ACHN (cell line): ENCODE measurements at regions not wholly inside any gene's neighbourhood (a gene's known extent, or its start where the extent isn't known, plus 50 kb on each side); places are given as distances from the start of the nearest gene placed in this dataset.

Experiments used
- DNase-seq: peaks from one replicate; pipeline ENCODE4 v3.0.0-alpha.2; 2015
- in situ Hi-C: cut with HindIII; loops from 2 replicates; pipeline ENCODE4 v1.10.0; 2017; ENCODE audit warnings: low sequenced_read_pairs, low pct_ligation_motif_present, low pct_unique_long_range_greater_than_20kb

DNA sequence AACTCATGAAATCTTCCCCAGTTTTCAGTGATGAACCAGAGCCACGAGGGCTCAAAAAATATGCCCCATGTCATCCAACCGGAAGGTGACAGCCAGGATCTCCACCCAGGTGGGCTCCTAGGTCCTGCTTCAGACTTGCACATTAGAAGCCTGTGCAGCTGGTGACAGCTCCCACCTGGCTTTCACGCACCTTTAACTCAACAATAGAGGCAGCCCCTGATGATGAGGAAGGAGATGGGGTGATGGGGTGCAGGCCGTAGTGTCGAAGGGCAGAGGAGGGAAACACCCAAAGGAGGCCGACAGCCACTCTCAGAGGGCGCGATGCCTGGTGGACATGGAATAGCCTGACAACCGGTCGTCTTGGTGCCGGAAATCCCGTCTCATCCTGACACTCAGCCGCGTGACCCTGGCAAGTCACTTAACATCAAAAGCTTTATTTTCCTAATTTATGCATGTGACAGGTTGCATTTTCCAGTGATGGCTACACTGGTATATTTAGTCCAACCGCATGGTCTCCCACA lies 118.0 kb downstream of the SOX1 start:
- DNase-seq: no peak
- in situ Hi-C loops: no loop called here

DNA sequence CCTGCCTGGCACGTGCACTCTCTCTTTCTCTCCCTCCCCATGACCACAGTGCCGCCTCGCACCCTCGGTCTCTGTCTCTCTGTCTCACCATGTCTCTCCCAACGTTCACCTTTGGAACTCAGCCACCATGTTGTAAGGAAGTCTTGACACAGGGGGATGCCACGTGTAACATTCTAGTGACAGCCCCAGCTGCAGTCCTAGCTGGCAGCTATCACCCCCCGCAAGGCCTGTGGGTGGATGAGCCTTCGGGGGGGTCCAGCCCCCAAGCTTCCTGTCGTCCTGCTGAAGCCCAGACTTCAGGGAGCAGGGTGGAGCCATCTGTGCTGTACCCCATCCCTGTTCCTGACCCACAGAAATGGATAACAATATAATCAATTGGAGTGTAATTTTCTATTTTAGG lies 118.5 kb downstream of the SOX1 start:
- in situ Hi-C loops: no loop called here
- DNase-seq: no peak

DNA sequence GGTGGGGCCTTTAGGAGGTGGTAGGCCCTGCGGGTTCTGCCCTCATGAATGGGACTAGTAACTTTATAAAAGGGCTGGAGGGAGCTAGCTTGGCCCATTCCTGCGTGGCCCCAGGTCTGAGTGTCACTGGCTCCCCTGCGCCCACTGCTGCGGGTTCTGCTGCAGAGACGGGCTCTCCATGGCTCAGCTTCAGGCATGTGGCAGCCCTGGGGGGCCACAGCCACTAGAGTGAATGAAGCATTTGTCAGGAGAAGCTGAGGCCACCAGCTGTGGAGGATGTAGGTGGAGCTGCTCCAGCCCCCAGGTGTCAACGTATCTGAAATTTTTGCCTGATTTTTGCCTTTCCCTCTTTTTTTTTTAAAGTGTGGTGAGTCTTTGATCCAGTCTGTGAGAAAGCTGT lies 119.1 kb downstream of the SOX1 start:
- in situ Hi-C loops: no loop called here
- DNase-seq: no peak

DNA sequence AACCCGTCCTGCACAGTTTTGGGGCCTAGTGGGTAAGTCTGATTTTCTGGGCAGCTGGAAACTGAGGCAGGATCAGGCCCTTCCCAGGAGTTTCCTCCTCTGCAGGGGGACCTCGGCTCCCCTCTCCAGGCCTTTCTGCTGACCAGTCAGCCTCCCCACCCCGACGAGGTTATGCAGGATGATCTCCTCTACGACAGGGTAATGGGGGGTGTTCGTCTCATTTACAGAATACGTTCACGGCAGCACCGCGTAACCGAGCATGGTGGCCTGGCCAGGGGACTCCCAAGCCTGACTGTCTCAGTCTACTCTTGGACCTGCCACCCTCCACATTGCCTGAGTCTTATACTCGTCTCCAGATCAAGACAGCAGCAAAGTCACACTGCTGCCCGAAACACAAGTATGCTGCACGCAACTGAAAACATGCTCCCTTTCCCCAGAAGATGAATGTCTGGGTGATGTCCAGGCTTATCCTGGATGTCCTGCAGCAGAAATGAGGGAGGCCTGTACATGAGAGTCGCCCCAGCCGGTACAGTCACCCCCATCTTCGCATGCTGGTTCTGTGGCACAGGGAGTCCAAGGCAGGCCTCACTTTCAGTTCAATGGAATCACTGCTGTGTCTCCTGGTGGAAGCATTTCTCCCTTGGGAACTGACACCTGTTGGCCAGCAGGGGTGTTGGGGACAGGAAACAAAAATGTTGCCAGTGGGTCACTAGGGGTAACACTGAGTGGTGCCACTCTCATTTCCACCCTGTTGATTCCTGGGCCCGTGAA lies 120.8 kb downstream of the SOX1 start:
- in situ Hi-C loops: no loop called here
- no peak for DNase-seq

DNA sequence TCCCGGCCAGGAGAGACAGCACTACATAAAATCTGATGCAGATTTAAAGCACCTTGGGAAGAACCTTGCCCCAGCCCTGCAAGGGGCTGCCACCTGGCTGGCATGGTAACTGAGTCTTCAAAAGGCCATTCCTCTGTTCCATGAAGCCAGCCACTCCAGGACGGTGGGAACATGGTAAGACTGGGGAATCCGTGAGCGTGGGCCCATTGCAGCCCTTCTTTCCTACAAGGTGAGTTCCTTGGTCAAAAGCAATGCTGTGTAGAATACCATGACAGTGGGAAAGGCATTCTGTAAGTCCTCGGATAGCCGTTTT lies 121.3 kb downstream of the SOX1 start:
- no peak for DNase-seq
- in situ Hi-C loops: no loop called here

DNA sequence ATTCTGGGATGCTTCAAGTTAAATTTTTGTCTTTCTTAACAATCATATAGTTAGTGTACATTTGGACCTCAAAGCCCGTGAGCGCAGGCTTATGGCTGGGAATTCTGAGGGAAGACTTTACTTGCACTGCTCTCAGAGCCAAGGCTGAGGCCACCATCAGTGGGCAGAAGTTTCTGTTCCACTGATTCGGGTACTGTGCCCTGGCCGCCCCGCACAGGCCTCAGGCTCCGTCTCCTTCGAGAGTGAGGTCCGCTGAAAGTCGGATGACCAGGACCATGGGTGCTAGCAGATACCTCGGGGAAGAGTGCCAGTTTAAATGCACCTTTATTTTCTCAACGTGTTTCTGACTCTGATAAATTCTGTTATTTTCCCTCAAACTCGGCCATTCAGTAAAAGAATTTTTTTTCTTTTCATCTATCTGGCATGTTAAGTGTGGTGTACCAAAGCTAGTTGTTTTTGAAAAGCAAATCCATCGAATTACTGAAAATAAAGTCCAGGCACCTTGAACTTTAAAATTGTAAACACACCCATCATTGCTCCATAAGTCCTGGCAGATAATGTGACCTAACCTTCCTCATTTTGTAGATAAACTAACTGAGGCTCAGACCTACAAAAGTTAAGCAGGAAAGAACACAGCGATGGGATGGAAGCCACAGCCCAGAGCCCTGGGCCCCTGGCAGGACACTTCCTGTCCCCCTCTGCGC lies 126.7 kb downstream of the SOX1 start:
- in situ Hi-C loops: no loop called here
- DNase-seq: no peak

DNA sequence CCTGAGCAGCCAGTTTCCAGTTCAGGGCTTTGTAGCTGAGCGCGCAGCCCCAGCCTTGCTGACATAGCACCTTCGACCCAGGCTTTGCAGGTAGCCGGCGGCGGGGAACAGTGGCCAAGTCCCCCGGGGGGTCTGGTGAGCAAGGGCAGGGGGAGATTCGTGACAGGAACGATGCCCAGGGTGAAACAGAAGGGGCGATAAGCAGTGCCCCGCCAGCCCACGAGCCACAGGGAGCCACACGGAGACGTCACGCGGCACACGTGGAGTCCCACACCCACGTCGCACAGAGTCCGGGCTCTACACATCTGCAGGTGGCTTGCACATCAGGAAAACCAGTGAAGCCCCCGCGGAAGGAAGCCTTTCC lies 127.2 kb downstream of the SOX1 start:
- in situ Hi-C loops: no loop called here
- DNase-seq: no peak

DNA sequence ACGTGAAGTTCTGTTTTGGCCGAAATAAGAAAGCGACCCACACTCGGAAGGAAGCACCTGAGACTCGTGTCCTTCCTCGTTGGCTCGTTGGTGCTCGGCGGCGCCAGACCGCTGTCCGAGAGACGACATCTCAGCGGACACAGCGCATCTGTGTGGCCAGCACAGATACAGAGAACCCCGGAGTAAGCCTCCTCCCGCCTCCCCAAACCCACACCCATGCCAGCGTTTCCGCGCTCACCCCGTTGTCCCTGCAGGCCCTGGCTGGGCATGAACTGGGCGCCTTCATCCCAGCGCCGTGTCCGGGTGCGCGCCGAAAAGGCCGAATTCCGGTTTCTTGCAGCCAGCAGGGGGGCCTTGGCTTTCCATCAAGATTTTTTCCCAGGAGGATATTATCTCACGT lies 127.6 kb downstream of the SOX1 start:
- no peak for DNase-seq
- in situ Hi-C loops: no loop called here

DNA sequence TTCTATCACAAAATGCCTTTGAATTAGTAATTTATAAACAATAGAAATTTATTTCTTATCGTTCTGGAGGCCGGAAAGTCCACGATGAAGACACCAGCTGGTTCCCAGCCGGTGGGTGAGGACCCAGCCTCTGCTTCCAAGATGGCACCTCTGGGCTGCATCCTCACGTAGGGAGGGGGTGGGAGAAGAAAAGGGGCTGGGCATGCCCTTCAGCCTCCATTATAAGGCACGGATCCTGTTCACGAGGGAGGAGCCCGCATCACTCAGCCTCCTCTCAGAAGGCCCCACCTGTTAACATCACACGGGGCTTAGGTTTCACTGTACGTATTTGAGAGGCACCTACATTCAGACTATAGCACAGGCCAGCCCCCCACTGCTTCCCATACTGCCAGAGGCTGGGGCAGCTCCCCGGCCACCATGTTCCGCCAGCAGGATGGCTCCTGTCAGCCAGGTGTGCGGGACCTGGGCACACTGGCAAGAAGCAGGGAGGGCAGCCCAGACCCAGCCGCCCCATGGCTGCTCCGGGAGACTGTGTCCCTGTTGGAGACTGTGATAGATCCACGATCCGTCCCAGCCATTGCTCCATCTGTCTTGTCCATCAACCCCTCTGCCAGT lies 131.6 kb downstream of the SOX1 start:
- no peak for DNase-seq
- in situ Hi-C loops: no loop called here

DNA sequence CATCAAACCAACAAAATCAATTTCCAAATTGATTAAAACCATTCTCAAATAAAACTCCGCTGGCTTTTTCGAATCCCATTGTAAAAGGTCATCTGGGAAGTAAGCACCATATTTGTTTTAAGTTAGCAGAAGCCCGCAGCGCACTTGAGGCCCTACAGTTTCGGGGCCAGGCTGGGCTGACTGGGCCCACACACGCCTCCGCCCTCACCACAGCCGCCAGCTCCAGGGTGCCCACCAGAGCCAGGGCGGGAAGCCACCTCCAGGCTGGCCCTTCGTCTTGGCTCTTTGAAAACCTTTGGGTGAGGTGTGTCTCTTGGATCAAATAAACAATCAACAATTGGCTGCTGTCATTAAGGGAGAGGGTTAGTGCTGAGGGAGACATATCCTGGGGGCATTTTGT lies 133.3 kb downstream of the SOX1 start:
- DNase-seq: no peak
- in situ Hi-C loops: no loop called here

DNA sequence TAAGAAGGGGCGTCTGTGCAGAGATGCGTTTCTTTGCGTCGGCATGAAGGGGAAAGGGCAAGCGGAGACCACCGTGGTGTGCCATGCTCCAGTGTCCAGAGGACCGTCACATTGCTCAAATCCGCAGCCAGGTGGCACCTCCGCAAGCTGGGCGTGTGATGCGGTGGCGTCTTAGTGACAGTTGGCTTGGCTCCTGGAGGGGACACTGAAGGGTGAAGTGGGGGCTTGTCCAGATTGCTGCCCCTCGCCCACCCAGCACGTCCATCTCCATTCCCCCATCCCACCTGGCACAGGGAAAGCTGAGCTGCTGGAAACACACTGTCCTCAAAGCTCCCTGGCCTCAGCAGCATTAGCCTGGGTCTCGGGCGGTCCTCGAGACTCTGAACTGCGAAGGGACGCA lies 135.3 kb downstream of the SOX1 start:
- in situ Hi-C loops: no loop called here
- DNase-seq: no peak

DNA sequence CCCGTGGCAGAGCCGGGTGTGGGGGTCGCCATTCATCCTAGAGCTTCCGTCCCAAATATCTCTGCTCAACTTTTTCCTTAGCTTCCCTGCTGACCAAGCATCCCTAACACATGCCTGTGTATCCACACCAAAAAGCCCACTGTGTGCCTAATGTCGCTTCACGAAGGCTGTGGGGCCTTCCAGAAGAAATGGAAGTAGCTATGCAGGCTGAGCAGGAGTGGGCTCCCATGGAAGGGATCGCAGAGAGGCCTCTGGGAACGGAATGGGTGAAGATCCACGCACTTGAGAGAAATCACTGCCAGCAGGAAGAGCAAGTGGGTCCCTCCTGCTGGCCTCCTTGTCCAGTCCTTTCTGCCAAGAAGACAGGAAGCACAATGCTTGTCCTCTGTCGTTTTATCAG lies 136.0 kb downstream of the SOX1 start:
- in situ Hi-C loops: no loop called here
- DNase-seq: no peak

DNA sequence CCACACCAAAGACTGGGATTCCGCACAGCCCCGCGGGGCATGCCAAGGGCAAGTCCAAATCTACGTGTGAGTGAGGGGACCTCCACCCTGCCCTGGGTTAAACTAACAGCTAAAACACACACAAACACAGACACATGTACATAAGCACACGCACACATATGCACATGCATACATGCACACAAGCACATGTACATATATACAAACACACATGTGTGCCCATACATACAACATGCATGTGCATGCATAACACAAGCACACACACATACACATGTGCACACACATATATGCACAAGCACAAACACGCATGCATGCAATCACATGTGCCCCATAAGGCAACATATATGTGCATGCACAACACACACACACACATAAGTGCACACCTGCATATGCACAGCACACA lies 136.7 kb downstream of the SOX1 start:
- DNase-seq: no peak
- in situ Hi-C loops: no loop called here

DNA sequence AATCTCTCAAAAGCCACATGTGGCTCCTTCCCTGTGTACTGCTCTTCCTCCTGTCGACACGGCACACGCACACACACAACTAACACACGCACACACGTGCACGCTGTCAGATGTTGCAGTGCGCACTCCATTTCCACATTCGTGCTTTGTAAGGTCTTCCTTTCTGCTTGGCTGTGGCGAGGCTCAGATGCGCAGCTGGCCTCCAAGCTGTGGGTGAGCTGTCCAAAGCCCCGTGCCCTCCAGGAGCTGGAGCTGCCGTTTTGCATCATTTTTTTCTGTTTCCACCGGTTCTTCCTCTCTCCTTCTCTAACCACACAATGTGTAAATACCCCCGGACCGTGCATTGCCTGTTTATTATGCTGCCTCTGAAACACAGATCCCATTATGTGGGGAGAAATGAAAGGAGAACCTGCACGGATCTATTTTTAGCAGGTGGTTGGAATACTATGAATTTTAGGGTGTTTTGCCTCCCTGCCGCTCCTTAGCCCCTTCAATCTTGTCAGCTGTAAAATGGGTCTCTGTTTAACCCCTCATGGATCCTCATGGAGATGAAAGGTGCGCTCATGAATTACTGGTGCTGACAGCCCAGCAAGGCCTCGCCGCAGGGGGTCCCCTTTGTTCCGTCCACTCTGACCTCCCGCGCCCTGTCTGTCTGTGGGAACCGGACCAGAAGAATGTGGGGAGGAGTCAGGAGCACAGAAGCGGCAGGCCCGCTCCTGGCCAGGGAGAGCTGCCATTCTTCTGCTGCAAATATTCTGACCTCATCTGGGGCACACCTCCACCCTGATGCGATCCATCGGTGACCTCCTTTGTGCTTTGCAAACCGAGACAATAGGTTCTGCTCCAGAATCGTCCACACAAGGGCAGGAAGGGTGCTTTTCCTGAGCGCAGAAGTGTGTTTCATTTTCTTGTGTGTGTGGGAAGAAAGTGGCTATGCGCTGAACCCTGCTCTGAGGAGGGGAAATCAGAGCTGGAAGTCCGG lies 137.7 kb downstream of the SOX1 start:
- no peak for DNase-seq
- in situ Hi-C loops: no loop called here

DNA sequence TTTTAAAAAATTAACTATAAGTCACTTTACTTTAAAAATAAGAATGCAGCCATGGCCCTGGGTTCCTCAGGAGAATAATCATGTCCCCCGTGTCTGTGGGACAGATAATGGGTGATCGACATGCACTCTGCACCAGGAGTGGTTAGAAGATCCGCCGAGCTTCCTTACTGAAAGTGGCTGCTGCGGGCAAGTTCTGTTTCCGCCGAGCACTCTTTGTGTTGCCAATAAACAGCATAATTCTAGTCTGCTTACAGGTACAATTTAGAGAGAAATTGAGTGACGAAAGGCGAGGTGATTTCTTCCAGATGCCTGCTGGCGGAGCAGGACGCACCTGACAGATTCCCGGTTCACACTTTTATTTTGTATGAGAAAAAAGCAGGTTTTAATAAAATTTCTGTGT lies 139.0 kb downstream of the SOX1 start:
- no peak for DNase-seq
- in situ Hi-C loops: no loop called here

DNA sequence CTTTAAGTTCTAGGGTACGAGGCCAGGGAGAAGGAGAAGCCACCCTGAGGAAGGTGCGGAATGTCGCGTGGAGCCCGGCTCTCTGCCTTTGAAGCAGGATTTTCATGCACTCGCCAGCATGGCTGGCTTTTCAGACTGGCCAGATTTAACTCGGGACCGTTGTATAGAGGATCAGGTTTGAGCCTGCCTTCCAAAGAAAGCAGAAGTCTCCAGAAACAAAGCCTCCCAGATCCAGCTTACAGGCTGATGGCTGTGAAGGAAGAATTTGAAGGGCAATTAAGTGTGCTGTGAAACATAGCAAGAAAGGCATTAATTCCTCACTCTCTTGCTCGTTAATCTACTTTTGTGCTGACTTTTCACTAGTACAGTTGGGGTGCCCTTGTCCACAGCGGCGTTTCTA lies 140.2 kb downstream of the SOX1 start:
- DNase-seq: no peak
- in situ Hi-C loops: no loop called here

DNA sequence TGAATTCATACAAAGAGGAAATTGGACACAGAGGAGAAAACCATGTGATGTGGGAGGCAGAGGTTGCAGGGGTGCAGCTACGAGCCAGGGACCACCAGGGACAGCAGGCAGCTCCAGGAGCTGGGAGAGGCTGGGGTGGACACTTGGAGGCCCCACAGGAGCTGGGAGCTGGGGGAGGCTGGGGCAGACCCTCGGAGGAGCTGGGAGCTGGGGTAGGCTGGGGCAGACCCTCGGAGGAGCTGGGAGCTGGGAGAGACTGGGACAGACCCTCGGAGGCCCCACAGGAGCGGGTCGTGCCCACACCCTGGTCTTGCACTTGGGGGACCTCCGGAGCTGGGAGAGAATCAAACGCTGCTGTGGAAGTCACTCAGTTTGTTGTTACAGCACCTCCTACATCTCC lies 141.7 kb downstream of the SOX1 start:
- in situ Hi-C loops: no loop called here
- no peak for DNase-seq

DNA sequence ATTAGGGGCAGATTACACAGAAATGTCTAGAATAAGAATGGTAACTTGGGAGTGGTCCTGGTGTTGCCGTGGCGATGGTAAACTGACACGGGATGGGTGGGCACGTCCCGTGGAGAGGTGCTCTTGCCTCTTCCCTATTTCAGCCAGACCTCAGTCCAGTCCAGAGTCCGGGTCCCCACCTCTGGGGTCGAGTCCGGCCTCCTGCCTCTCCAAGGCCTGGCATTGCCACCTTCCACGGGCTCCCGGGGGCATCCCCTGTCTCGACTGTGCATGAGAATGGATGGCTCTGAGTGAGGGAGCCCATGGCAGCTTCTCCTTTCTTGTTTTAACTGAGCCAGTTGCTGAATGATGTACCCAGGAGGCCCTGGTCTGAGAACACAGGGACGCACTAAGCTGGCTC lies 142.3 kb downstream of the SOX1 start:
- in situ Hi-C loops: no loop called here
- DNase-seq: no peak

DNA sequence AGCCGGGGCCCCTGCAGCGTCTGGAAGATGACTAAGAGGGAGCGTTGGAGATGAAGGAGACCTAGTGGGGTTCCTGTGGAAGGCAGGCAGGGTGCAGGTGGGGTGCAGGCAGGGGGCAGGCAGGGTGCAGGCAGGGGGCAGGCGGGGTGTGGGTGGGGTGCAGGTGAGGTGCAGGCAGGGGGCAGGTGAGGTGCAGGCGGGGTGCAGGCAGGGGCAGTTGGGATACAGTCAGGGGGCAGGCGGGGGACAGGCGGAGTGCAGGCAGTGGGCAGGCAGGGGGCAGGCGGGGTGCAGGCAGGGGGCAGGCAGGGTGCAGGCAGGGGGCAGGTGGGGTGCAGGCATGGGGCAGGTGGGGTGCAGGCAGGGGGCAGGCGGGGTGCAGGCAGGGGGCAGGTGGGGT lies 142.8 kb downstream of the SOX1 start:
- in situ Hi-C loops: no loop called here
- no peak for DNase-seq
